Activated CD8-positive, alpha-beta T cell treated with anti-CD3 and anti-CD28 coated beads, Interleukin-2, amount 10 ng/mL, durations not matched to agents 7 days and 5 days (primary cell): ENCODE measurements at regions not wholly inside any gene's neighbourhood (a gene's known extent, or its start where the extent isn't known, plus 50 kb on each side); places are given as distances from the start of the nearest gene placed in this dataset.

Source experiments
- ATAC-seq: fragments of 150-1000 bp; cut with Tn5 transposase; one replicate; pipeline ENCODE4 v1.10.0; 2021; ENCODE audit warnings: moderate library complexity
- CTCF ChIA-PET: fragments of 350-600 bp; sonication (Branson Sonifier 250); formaldehyde crosslinking; loops from one replicate; lab custom pipeline; 2021; ENCODE audit warnings: antibody characterized with exemption; lab: Charles Lee
- POLR2A ChIA-PET: fragments of 350-600 bp; sonication (Branson Sonifier 250); formaldehyde crosslinking; loops from one replicate; lab custom pipeline; 2021; ENCODE audit warnings: antibody characterized with exemption; lab: Charles Lee
- DNase-seq: peaks from one replicate; pipeline ENCODE4 v3.0.0-alpha.2; 2020
- H3K27ac Mint-ChIP-seq: one replicate; pipeline ENCODE4 v1.8.0; 2021; ENCODE audit warnings: mild to moderate bottlenecking, mixed read lengths
- H3K27me3 Mint-ChIP-seq: one replicate; pipeline ENCODE4 v1.8.0; 2021; ENCODE audit warnings: low read depth, mixed read lengths
- H3K36me3 Mint-ChIP-seq: one replicate; pipeline ENCODE4 v1.8.0; 2021; ENCODE audit warnings: low read depth, mixed read lengths
- H3K4me1 Mint-ChIP-seq: one replicate; pipeline ENCODE4 v1.8.0; 2021; ENCODE audit warnings: low read depth, mixed read lengths
- H3K4me3 Mint-ChIP-seq: one replicate; pipeline ENCODE4 v1.8.0; 2021; ENCODE audit warnings: mild to moderate bottlenecking, mixed read lengths
- H3K9me3 Mint-ChIP-seq: one replicate; pipeline ENCODE4 v1.8.0; 2022; ENCODE audit warnings: mixed read lengths; ENCODE audit not compliant: insufficient read depth

DNA sequence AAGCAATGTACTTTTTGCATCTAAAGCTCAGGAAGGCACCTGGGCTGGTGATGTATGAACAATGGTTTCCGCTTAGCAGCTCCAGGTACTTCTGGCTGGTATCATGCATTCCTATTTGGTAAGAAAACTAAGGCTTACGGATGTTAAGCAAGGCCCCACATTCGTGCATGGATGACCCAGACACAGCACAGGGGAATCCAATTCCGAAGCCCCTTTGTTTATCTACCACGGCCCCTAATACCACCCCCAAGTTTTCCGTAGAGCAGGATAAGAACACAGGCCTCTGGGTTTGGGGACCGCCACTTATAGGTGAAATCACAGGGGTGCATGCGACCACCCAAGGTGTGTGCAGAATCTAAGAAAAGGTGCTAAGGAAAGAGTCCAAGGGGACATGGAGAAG is 192.1 kb upstream of the ID2 start:
- Mint-ChIP-seq H3K27ac (no peak overlapping the region), H3K27me3 (no peaks in the 10 kb centered on the region), H3K4me1 (peaks cover 71% of the 10 kb centered on the region), H3K9me3 (no peaks in the 10 kb centered on the region), H3K36me3 (peaks cover 12% of the 10 kb centered on the region), H3K4me3 (no peak overlapping the region)
- POLR2A ChIA-PET = interaction anchor here (1.7 to 2.3 kb wide), 2 partner anchors 12 to 193 kb away, joined by 6 to 9 read pairs; partner anchors contain the start of gene ID2
- DNase-seq = no peak
- CTCF ChIA-PET = interaction anchor here (1.0 to 2.5 kb wide), 4 partner anchors 8 to 54 kb away, joined by 3 to 16 read pairs (median 6); no protein-coding TSS in a partner anchor
- no peak for ATAC-seq

- Mint-ChIP-seq H3K9me3 (no peaks in the 10 kb centered on the region), H3K4me3 (no peak overlapping the region), H3K4me1 (peaks cover 69% of the 10 kb centered on the region), H3K27ac (no peak overlapping the region), H3K36me3 (peaks cover 12% of the 10 kb centered on the region), H3K27me3 (no peaks in the 10 kb centered on the region)
- no peak for DNase-seq
- POLR2A ChIA-PET = no interaction called here
- CTCF ChIA-PET = interaction anchor here (1.0 kb wide), 1 partner anchor 8 kb away, joined by 3 read pairs; no protein-coding TSS in a partner anchor
- ATAC-seq = no peak
Observed at GRCh38 chr2:8490166-8490721, 191.6 kb upstream of the ID2 start.

- CTCF ChIA-PET = no interaction called here
- Mint-ChIP-seq H3K27ac (no peak overlapping the region), H3K9me3 (no peaks in the 10 kb centered on the region), H3K4me1 (peaks cover 62% of the 10 kb centered on the region), H3K36me3 (peaks cover 7% of the 10 kb centered on the region), H3K4me3 (no peak overlapping the region), H3K27me3 (no peaks in the 10 kb centered on the region)
- DNase-seq (no peak), ATAC-seq (no peak)
- POLR2A ChIA-PET = no interaction called here
Observed at GRCh38 chr2:8491296-8492027, 190.4 kb upstream of the ID2 start.

GRCh38 chr2:8494151-8494550 is 187.7 kb upstream of the ID2 start:
- Mint-ChIP-seq H3K4me3 (no peak overlapping the region), H3K27me3 (no peaks in the 10 kb centered on the region), H3K4me1 (peaks cover 51% of the 10 kb centered on the region), H3K9me3 (no peaks in the 10 kb centered on the region), H3K36me3 (no peaks in the 10 kb centered on the region), H3K27ac (peak overlapping the region; percentile 54)
- ChIA-PET POLR2A (no interaction called here), CTCF (interaction anchor here (1.0 to 1.2 kb wide), 2 partner anchors 12 to 50 kb away, joined by 3 to 5 read pairs; no protein-coding TSS in a partner anchor)
- DNase-seq (no peak), ATAC-seq (no peak)

GRCh38 chr2:8494589-8494988 is 187.3 kb upstream of the ID2 start:
- H3K36me3 Mint-ChIP-seq = no peaks in the 10 kb centered on the region
- H3K9me3 Mint-ChIP-seq = no peaks in the 10 kb centered on the region
- H3K27me3 Mint-ChIP-seq = no peaks in the 10 kb centered on the region
- H3K27ac Mint-ChIP-seq = peak overlapping the region; percentile 54
- CTCF ChIA-PET = interaction anchor here (1.0 to 1.3 kb wide), 3 partner anchors 12 to 87 kb away, joined by 3 to 5 read pairs (median 3); no protein-coding TSS in a partner anchor
- no peak overlapping the region for H3K4me3 Mint-ChIP-seq
- ATAC-seq (no peak), DNase-seq (no peak)
- H3K4me1 Mint-ChIP-seq = peaks cover 47% of the 10 kb centered on the region
- POLR2A ChIA-PET = no interaction called here

- peak overlapping the region; percentile 54 for H3K27ac Mint-ChIP-seq
Observed at GRCh38 chr2:8495189-8495989, 186.5 kb upstream of the ID2 start.

GRCh38 chr2:8496079-8496478 is 185.8 kb upstream of the ID2 start:
- Mint-ChIP-seq H3K9me3 (no peaks in the 10 kb centered on the region), H3K27ac (no peak overlapping the region), H3K36me3 (no peaks in the 10 kb centered on the region), H3K4me3 (no peak overlapping the region), H3K27me3 (no peaks in the 10 kb centered on the region), H3K4me1 (peaks cover 34% of the 10 kb centered on the region)
- no peak for ATAC-seq
- no peak for DNase-seq
- POLR2A ChIA-PET = interaction anchor here (1.0 kb wide), 1 partner anchor 10 kb away, joined by 3 read pairs; no protein-coding TSS in a partner anchor
- CTCF ChIA-PET = interaction anchor here (0.8 to 1.6 kb wide), 2 partner anchors 8 to 185 kb away, joined by 3 to 4 read pairs; partner anchors contain the start of gene ID2

More at GRCh38 chr2:8495189-8495989, 186.5 kb upstream of the ID2 start:
- H3K9me3 Mint-ChIP-seq = no peaks in the 10 kb centered on the region
- no peaks in the 10 kb centered on the region for H3K36me3 Mint-ChIP-seq
- ATAC-seq (no peak), DNase-seq (no peak)
- CTCF ChIA-PET = interaction anchor here (1.0 to 1.3 kb wide), 3 partner anchors 13 to 88 kb away, joined by 3 to 5 read pairs (median 3); no protein-coding TSS in a partner anchor
- no peaks in the 10 kb centered on the region for H3K27me3 Mint-ChIP-seq
- peaks cover 39% of the 10 kb centered on the region for H3K4me1 Mint-ChIP-seq
- no peak overlapping the region for H3K4me3 Mint-ChIP-seq
- POLR2A ChIA-PET = interaction anchor here (1.0 kb wide), 1 partner anchor 10 kb away, joined by 3 read pairs; no protein-coding TSS in a partner anchor

GRCh38 chr2:8496617-8497016 is 185.2 kb upstream of the ID2 start:
- Mint-ChIP-seq H3K36me3 (no peaks in the 10 kb centered on the region), H3K27ac (no peak overlapping the region), H3K27me3 (no peaks in the 10 kb centered on the region), H3K4me1 (peaks cover 28% of the 10 kb centered on the region), H3K9me3 (no peaks in the 10 kb centered on the region), H3K4me3 (no peak overlapping the region)
- ChIA-PET POLR2A (no interaction called here), CTCF (interaction anchor here (0.8 to 1.6 kb wide), 2 partner anchors 8 to 185 kb away, joined by 3 to 4 read pairs; partner anchors contain the start of gene ID2)
- ATAC-seq = no peak
- DNase-seq = no peak

- H3K9me3 Mint-ChIP-seq = no peaks in the 10 kb centered on the region
- no peaks in the 10 kb centered on the region for H3K36me3 Mint-ChIP-seq
- H3K4me3 Mint-ChIP-seq = no peak overlapping the region
- H3K4me1 Mint-ChIP-seq = peaks cover 26% of the 10 kb centered on the region
- ATAC-seq = no peak
- no peak overlapping the region for H3K27ac Mint-ChIP-seq
- CTCF ChIA-PET = no interaction called here
- POLR2A ChIA-PET = no interaction called here
- no peak for DNase-seq
- H3K27me3 Mint-ChIP-seq = peaks cover 2% of the 10 kb centered on the region
Observed at GRCh38 chr2:8498994-8499393, 182.9 kb upstream of the ID2 start.

DNA sequence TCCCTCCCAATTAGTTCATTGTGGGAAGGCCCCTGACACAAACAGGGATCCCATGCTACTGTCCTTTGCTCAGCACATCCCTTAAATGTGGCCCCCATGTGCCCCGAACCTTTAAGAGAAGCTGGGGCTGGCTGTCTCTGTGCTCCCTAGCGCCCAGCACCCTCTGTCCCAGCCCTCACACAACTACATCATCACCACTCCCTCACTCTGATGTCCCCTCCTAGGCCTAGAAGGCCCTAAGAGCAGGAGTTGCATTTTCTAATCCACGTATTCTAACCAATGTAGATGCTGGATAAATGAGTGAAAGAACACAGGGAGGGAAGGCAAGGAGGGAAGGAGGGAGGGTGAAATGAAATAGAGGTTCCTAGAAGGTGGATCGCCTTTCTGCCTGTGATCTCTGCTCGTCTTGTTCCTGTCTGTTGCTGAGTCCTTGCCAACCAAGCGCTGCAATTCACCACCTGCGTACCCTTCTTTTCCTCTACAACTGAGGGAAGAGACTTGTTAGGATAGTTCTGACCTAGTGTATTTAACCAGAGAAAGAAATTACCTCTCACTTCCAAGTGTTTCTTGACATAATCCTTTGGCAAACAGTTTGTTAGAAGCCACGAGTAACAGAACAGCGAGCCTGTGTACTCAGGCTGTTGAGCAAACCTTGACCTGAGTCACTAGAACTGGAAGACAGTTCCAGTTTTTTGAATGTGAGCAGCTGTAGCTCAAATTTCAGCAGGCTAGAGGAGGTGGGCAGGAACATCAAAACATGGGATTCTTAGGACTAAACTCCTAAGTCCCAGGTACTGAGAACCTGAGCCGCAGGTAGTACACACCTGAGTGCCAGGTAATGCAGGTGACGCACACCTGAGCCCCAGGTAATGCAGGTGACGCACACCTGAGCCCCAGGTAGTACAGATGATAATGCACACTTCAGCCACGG is 181.5 kb upstream of the ID2 start:
- no peak for ATAC-seq
- Mint-ChIP-seq H3K27me3 (peaks cover 2% of the 10 kb centered on the region), H3K9me3 (no peaks in the 10 kb centered on the region), H3K4me1 (peaks cover 25% of the 10 kb centered on the region), H3K27ac (peak overlapping the region; percentile 55), H3K4me3 (no peak overlapping the region), H3K36me3 (no peaks in the 10 kb centered on the region)
- ChIA-PET POLR2A (no interaction called here), CTCF (interaction anchor here (0.7 kb wide), 1 partner anchor 23 kb away, joined by 3 read pairs; no protein-coding TSS in a partner anchor)
- no peak for DNase-seq
